ENCODE measurements at regions not wholly inside any gene's neighbourhood (a gene's known extent, or its start where the extent isn't known, plus 50 kb on each side); places are given as distances from the start of the nearest gene placed in this dataset.
"Not testable (repeated sequence)": the region's sequence is repeated elsewhere in the genome, so short reads cannot be mapped to it uniquely, and the experiment has no call there.

DNA sequence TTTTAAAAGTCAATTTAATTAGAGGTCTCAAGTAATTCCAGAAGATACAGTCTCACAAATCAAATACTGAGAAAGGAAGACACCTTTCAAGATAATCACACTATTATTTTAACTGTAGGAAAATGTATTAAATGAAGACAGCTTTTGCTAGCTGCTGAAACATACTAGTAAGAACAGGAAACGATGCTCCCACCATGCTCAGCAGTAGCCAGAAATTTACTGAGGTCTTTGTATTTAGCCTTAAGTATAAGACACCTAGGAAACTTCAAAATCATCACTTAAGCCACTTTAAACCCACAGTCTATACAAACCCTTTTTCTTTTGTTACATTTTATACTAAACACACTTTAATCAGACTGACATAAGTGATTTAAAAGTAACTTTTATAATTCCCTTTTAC lies 72.7 kb upstream of the NPIPB12 start:
- not testable (repeated sequence) for H3K4me3 ChIP-seq, H3K9me3 ChIP-seq, H3K4me1 ChIP-seq, H3K4me2 ChIP-seq, H3K9ac ChIP-seq, H3K27ac ChIP-seq, H3K27me3 ChIP-seq
- H3K36me3 ChIP-seq, result peaks cover 28% of the 10 kb centered on the region
- peaks cover 95% of the 10 kb centered on the region for H4K20me1 ChIP-seq

DNA sequence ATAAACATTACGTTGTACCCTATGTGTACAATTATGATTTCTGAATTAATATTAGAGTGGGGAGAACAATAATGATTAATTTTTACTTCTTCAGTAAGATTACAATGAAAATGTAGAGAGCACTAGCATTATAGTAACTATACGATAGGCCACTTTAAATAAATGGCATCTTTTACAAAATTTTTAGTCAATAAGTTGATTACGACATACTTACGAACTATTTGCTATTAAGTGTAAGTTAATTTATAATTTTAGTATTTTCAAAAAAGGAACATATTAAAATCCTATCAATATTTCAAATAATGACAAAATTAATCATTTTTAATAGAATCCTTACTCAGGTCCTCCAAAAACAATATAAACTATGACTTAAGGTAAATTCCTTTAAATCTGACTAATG lies 75.6 kb upstream of the NPIPB12 start:
- H3K9ac ChIP-seq, H3K9me3 ChIP-seq, H3K27me3 ChIP-seq, H3K4me3 ChIP-seq, H3K4me2 ChIP-seq, H3K27ac ChIP-seq: not testable (repeated sequence)
- Histone ChIP-seq H4K20me1 (peaks cover 96% of the 10 kb centered on the region), H3K4me1 (peaks cover 26% of the 10 kb centered on the region), H3K36me3 (peaks cover 17% of the 10 kb centered on the region)

DNA sequence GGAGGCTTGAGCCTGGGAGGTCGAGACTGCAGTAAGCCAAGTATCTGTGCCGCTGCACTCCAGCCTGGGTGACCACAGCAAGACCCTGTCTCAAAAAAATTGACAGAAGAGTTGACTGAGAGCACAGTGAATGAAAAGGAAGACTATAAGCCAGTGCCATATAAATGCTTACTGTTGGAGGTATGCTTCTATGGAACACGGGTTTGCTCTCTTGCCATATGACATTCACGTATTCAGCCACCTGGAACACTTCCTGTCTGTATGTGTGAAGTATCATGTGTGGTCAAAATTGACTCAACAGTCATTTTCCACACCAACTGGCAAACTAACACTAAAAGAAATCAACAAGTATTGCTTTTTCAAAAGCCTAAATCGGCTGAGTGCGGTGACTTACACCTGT lies 71.1 kb upstream of the SPN start:
- Histone ChIP-seq H3K9ac (0 out of 2 replicates have a peak overlapping the region, but pooled peaks have one; percentile 38), H3K4me3 (0 out of 2 replicates have a peak overlapping the region, but pooled peaks have one; percentile 18), H4K20me1 (peaks cover 75% of the 10 kb centered on the region), H3K27ac (peak overlapping the region; percentile 51; the same call in 1 of the 2 replicates), H3K4me1 (peaks cover 55% of the 10 kb centered on the region), H3K4me2 (peak overlapping the region; percentile 74)
- H3K36me3 ChIP-seq, H3K27me3 ChIP-seq, H3K9me3 ChIP-seq: not testable (repeated sequence)

DNA sequence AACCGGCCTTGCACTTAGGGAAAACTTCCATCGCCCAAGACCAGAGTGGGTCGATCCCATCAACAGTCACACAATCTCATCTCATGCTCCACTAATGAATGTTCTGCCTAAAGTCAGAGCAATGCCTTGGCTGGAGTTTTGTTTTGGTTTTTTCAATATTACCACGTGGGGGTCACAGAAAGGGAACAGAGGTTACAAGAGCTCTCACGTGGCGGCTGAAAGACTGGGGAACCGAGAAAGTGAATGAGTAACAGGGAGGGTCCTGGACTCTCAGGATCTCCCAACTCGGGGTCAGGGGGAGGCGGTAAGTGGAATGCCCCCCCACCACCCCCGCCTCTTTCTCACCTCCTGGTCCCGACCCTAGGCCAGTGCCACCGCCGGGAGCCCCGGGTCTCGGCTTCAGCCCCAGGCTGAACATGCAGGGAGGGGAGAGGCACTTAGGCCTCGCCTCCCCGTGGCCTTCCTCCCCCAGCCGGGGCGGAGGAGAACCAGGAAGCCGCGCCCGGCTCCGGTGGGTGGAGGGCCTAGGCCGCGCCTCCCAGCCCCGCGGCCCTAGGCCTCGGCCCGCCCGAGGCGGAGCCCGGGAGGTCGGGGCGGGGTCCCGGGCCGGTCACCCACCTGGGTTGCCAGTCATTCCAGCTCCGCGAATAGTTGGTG lies 68.7 kb upstream of the SPN start:
- Histone ChIP-seq H3K27ac (peak overlapping the region; percentile 89), H3K9ac (peak overlapping the region; percentile 88), H3K4me2 (peak overlapping the region; percentile 83; the same call in 1 of the 2 replicates), H4K20me1 (peaks cover 63% of the 10 kb centered on the region), H3K4me3 (peak overlapping the region; percentile 81), H3K4me1 (peaks cover 56% of the 10 kb centered on the region)
- not testable (repeated sequence) for H3K9me3 ChIP-seq, H3K27me3 ChIP-seq, H3K36me3 ChIP-seq

DNA sequence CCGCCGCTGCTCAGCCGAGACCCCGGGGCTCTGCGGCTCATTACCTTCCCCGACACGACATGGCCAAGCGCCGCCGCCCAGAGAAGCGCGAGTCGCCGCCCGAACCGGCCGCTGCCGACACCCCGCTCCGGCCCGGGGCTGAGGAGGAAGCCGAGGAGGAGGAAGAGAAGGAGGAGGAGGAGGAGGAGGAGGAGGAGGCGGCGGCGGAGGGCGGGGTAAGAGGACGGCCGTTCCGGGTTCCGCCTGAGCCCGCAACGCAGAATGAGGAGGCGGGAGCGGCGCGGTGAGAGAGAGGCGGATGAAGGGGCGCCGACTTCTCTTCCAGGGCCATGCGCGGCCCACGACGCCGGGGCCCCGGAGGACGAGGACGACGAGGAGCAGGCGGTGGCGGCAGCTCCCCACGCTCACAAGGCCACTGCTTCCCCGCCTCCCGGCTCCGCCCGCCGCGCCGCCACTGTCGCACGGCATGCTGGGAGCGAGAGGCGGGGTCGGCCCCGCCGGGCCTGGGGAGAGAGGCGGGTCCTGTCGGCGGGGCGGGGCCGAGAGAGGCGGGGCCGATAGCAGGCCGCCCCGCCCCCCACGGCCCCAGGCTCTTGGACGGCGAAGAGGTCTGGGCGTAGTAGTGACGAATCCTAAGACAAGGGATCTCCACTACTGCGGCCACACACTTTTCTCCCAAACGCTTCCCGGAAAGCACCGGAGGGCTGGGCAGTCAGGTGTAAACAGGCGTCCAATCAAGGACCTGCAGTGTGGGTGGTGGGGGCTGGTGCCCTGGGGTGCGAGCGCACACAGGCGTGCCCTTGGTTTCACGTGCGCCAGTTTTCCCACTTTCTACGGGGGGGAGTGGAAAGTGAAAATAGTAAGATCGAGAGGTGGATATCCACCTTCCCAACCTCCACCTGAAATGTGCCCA lies 67.9 kb upstream of the SPN start:
- H3K4me3 ChIP-seq, result peak overlapping the region; percentile 81
- H3K9me3 ChIP-seq, H3K27me3 ChIP-seq, H3K36me3 ChIP-seq: not testable (repeated sequence)
- peak overlapping the region; percentile 83 for H3K4me2 ChIP-seq
- peaks cover 55% of the 10 kb centered on the region for H3K4me1 ChIP-seq
- peak overlapping the region; percentile 88 for H3K9ac ChIP-seq
- peak overlapping the region; percentile 89 for H3K27ac ChIP-seq
- H4K20me1 ChIP-seq, result peaks cover 63% of the 10 kb centered on the region

DNA sequence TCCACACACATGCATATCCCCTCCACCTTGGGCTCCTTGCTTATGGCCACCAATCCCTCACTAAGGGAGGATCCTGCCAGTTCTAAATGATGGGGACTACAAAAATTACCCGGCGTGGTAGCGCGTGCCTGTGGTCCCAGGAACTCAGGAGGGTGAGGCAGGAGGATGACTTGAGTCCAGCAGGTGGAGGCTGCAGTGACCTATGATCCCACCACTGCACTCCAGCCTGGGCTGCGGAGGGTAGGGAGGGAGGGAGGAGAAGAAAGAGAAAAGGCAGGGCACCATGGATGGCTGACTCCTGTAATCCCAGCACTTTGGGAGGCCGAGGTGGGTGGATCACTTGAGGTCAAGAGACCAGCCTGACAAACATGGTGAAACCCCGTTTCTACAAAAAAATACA lies 66.0 kb upstream of the SPN start:
- peaks cover 64% of the 10 kb centered on the region for H4K20me1 ChIP-seq
- H3K27ac ChIP-seq, H3K9ac ChIP-seq, H3K27me3 ChIP-seq, H3K36me3 ChIP-seq, H3K4me3 ChIP-seq, H3K4me2 ChIP-seq, H3K9me3 ChIP-seq: not testable (repeated sequence)
- peaks cover 56% of the 10 kb centered on the region for H3K4me1 ChIP-seq

DNA sequence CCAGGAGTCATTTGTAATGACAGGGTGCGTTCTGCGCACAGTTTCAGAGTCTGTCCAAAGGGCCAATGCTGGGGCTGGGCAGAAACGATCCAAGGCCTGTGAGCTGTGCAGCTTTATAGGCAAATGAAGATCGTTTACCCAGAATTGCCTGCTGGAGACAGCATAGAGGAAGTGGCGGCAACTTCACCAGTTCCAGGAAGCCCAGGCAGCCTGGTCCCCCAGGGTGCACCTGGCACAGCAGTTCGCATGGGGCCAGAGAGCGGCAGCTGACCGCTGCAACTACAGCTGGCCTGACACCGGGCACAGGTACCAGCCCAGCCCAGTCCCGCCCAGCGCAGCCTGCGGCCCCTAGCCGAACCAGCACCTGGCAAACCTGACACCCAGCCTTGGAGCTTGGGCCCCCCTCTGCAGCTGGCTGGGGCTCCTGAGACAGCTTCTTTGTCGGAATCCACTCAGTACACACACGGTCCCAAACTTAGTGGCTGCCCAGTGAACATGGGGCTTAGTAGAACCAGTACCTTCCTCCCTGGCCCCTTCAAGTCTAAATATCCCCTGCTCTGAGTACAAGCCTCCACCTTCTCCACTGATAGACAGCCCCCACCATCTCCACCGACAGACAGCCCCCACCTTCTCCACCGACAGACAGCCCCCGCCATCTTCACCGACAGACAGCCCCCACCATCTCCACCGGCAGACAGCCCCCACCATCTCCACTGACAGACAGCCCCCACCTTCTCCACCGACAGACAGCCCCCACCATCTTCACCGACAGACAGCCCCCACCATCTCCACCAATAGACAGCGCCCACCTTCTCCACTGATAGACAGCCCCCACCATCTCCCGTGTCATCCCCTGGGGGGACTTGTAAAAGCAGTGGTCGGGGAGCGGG lies 62.7 kb upstream of the SPN start:
- Histone ChIP-seq H3K4me1 (peaks cover 82% of the 10 kb centered on the region), H3K27ac (peak overlapping the region; percentile 70), H3K4me2 (peak overlapping the region; percentile 87), H3K9ac (peak overlapping the region; percentile 61), H3K4me3 (peak overlapping the region; percentile 59), H4K20me1 (peaks cover 81% of the 10 kb centered on the region)
- H3K9me3 ChIP-seq, H3K36me3 ChIP-seq, H3K27me3 ChIP-seq: not testable (repeated sequence)

DNA sequence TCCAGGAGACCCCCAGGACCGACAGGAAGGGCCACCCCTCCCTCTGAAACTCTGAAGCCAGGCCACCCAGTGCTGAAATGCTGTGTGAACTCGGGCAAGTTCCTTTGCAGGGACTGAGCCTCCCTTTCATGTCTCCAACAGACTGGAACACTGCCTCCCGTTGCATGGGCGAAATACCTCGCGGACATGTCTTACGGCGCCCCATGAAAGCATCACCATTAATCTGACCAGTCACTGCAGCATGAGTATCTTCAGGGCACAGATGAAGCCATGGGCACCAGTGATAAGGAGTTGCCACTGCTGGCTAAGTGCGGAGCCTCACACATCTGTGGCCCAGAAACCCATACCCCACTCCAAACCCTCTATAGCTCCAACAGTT lies 60.8 kb upstream of the SPN start:
- H3K4me1 ChIP-seq, result peaks cover 81% of the 10 kb centered on the region

DNA sequence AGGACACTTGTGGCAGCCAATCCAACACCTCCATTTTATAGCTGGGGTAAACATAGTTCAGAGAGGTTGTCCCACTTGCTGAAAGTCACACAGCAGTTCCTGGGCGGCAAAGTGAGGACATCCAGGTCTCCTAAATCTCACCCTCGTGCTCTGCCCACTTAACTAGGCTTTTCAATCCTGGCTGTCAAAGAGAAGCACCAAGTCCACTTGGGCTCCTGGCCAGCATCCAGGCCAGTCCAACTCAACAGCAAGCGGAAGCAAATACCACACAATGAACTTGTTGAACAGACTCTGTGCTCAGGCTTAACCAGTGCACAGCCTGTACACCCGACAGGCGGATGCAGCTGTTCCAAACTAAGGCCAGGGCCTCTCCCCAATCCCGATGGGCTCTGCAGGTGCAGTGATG lies 60.4 kb upstream of the SPN start:
- not testable (repeated sequence) for H3K9me3 ChIP-seq, H3K36me3 ChIP-seq, H3K27ac ChIP-seq, H3K4me3 ChIP-seq, H3K9ac ChIP-seq, H3K27me3 ChIP-seq
- Histone ChIP-seq H4K20me1 (peaks cover 89% of the 10 kb centered on the region), H3K4me1 (peaks cover 84% of the 10 kb centered on the region), H3K4me2 (peak overlapping the region; percentile 87)

More for the DNA sequence above, 60.8 kb upstream of the SPN start:
- peaks cover 89% of the 10 kb centered on the region for H4K20me1 ChIP-seq
- H3K9me3 ChIP-seq, H3K4me3 ChIP-seq, H3K27me3 ChIP-seq, H3K36me3 ChIP-seq, H3K9ac ChIP-seq: not testable (repeated sequence)
- H3K27ac ChIP-seq, result 0 out of 2 replicates have a peak overlapping the region, but pooled peaks have one; percentile 9
- H3K4me2 ChIP-seq, result peak overlapping the region; percentile 87

DNA sequence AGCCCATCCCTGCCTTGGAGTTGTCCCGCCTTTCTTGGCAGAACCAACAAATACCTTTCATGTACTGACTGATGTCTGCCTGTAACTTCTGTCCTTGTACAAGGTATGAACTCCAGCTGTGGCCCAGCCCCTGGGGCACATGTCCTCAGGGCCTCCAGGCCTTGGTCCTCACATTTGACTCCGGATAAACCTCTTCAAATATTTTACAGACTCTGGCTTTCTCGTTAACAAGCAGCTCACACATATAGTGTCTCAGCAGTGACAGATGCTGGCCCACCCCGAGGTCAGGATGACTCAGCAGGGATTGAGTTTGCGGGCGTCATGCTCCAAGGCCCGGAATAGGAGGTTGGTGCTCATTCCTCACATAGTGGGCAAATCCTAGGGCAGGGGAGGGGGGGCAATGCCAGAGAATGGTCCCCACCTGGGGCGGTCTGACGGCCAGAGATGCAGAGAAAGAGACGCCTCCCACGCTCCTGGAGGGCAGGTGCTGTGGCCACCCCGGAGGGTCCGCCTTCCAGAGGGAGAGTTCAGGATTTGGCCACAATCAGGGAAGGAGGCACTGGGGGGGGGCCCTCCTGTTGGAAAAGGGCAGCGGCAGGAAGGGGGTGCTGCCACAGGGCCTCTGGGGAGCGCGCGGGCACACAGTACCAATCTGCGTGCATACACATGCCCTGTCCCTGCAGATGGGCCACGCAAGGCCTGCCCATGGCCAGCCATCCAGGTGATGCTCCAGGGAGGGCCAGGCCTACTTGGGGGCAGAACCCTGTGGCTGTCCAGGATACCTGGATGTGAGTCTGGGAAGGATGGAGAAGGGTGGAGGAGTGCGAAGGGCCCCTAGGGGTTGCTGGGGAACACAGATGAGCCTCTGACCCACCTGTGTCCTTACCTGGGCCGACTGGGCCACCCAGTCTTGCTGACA lies 58.2 kb upstream of the SPN start:
- H3K36me3 ChIP-seq, H3K9me3 ChIP-seq, H3K27me3 ChIP-seq, H3K27ac ChIP-seq, H3K4me3 ChIP-seq, H3K9ac ChIP-seq: not testable (repeated sequence)
- H3K4me2 ChIP-seq, result peak overlapping the region; percentile 56
- H4K20me1 ChIP-seq, result peaks cover 100% of the 10 kb centered on the region
- H3K4me1 ChIP-seq, result peaks cover 84% of the 10 kb centered on the region

DNA sequence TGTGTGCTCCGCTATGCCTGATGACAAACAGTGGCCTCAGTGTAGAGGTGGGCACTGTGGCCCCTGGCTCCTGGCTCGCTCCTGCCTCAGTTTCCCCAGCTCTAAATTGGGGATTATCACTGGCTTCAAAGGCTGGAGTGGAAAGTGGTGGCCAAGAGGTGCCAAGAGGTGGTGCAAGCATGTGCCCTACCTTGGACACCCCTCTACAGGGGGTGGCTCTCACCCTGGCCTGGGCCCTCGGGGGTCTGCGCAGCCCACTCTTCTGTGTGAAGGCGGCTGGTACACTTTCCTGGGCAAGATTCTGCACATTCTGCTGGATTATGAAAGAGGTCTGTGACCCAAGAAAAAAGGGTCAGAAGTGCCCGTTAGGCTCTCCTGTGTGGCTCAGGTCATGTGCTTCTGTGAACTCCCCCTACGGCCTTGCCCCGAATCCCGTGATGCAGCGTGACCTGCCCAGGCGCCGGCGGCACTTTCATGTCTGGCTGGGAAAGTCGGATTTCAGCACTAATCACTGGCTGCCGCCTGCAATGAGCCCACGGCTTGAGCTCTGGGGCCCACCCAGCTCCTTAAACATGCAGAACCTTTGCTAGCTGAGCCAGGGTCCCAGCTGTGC lies 57.3 kb upstream of the SPN start:
- H3K4me1 ChIP-seq, result peaks cover 82% of the 10 kb centered on the region
- H3K27me3 ChIP-seq, H3K9me3 ChIP-seq, H3K36me3 ChIP-seq, H3K9ac ChIP-seq, H3K4me3 ChIP-seq, H3K27ac ChIP-seq: not testable (repeated sequence)
- peak overlapping the region; percentile 56 for H3K4me2 ChIP-seq
- H4K20me1 ChIP-seq, result peaks cover 100% of the 10 kb centered on the region

DNA sequence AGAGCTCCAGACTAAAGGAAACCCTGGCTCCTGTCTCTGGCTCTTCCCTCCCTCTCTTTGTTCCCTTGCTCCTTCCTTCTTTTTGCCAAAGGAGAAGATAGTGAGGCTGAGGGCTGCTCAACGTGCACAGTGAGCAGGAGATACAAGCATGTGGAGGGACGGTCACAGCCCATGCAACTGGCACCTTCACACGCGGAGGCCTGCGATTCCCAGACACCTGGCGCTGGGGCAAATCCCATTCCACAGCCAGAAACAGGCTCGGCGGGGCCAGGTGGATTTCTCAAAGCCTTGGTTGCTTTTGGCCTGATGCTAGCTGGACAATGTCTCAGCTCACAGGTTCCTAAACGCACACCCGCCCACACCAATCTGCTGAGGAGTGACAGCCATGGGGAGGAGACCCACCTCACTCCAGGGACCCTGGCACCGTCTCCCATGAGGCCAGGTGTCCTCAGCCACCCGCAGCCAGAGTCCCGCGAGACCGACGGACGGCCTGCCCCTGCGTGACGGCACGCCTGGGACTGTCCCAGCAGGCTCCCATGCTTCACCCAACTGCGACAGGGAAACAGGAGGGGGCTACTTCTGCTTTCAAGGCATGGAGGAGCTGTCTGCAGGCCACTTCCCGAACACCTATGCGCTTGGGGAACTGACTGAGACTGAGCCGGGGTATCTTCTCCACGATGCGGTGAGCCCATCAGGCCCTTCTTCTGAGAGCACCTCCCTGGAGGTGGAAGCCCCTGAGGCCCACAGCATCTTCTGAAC lies 56.2 kb upstream of the SPN start:
- H3K36me3 ChIP-seq, H3K4me3 ChIP-seq, H3K9ac ChIP-seq, H3K9me3 ChIP-seq, H3K27ac ChIP-seq, H3K27me3 ChIP-seq: not testable (repeated sequence)
- H4K20me1 ChIP-seq, result peaks cover 97% of the 10 kb centered on the region
- H3K4me2 ChIP-seq, result peak overlapping the region; percentile 72
- H3K4me1 ChIP-seq, result peaks cover 71% of the 10 kb centered on the region
